Hepatocyte (in vitro differentiated cells): ENCODE measurements at regions not wholly inside any gene's neighbourhood (a gene's known extent, or its start where the extent isn't known, plus 50 kb on each side); places are given as distances from the start of the nearest gene placed in this dataset.

Experiments
- DNase-seq: peaks from one replicate; pipeline ENCODE4 v3.0.0-alpha.2; 2016; ENCODE audit warnings: low spot score
- H2AFZ ChIP-seq: fragments of 200-600 bp; sonication (generic); 2 replicates; pipeline ENCODE4 v1.6.0; 2016; ENCODE audit warnings: antibody characterized with exemption, mild to moderate bottlenecking
- H3K27ac ChIP-seq: fragments of 200-600 bp; sonication (generic); 2 replicates; pipeline ENCODE4 v1.5.1; 2016; ENCODE audit warnings: mild to moderate bottlenecking
- H3K27me3 ChIP-seq: fragments of 200-600 bp; sonication (generic); 2 replicates; pipeline ENCODE4 v1.6.1; 2016
- H3K36me3 ChIP-seq: fragments of 200-600 bp; sonication (generic); replicated peaks from 2 replicates; pipeline ENCODE4 v1.5.1; 2016; ENCODE audit warnings: low read depth; ENCODE audit not compliant: insufficient read depth
- H3K4me1 ChIP-seq: fragments of 200-600 bp; sonication (generic); 2 replicates; pipeline ENCODE4 v1.5.1; 2016; ENCODE audit warnings: mild to moderate bottlenecking, moderate library complexity; ENCODE audit not compliant: insufficient read depth
- H3K4me2 ChIP-seq: fragments of 200-600 bp; sonication (generic); 2 replicates; pipeline ENCODE4 v1.6.0; 2016
- H3K4me3 ChIP-seq: fragments of 200-600 bp; sonication (generic); 2 replicates; pipeline ENCODE4 v1.5.1; 2016; ENCODE audit warnings: mild to moderate bottlenecking
- H3K79me2 ChIP-seq: fragments of 200-600 bp; sonication (generic); 2 replicates; pipeline ENCODE4 v1.6.0; 2017; ENCODE audit warnings: mild to moderate bottlenecking
- H3K9me2 ChIP-seq: fragments of 200-600 bp; sonication (generic); replicated peaks from 2 replicates; pipeline ENCODE4 v1.6.0; 2017; ENCODE audit warnings: mild to moderate bottlenecking; ENCODE audit not compliant: insufficient read depth
- H3K9me3 ChIP-seq: fragments of 200-600 bp; sonication (generic); 2 replicates; pipeline ENCODE4 v1.5.1; 2016; ENCODE audit warnings: low read depth, mild to moderate bottlenecking
- H4K20me1 ChIP-seq: fragments of 200-600 bp; sonication (generic); 2 replicates; pipeline ENCODE4 v1.6.0; 2016; ENCODE audit warnings: mild to moderate bottlenecking; ENCODE audit not compliant: insufficient read depth, poor library complexity, severe bottlenecking
- CTCF ChIP-seq: fragments of 200-600 bp; sonication (generic); IDR thresholded peaks from 2 replicates; pipeline ENCODE4 v1.5.1; 2016; ENCODE audit warnings: antibody characterized with exemption, mild to moderate bottlenecking; ENCODE audit not compliant: poor library complexity
- EZH2 ChIP-seq: fragments of 200-600 bp; sonication (generic); IDR thresholded peaks from 2 replicates; pipeline ENCODE4 v1.6.1; 2016; ENCODE audit warnings: antibody characterized with exemption, mild to moderate bottlenecking, borderline replicate concordance
- EZH2phosphoT487 ChIP-seq: fragments of 200-600 bp; sonication (generic); IDR thresholded peaks from one replicate; pipeline ENCODE4 v1.6.1; 2018; ENCODE audit warnings: antibody characterized with exemption, mild to moderate bottlenecking, low read depth, moderate library complexity; ENCODE audit not compliant: unreplicated experiment, severe bottlenecking
- WGBS: methylation state at CpG from one replicate; pipeline ENCODE4 v1.1.6; 2016; ENCODE audit warnings: low lambda C conversion rate; ENCODE audit errors: missing lambda C conversion rate; 5-methylcytosine and 5-hydroxymethylcytosine counted together

- Histone ChIP-seq H2AFZ (no peak overlapping the region), H3K36me3 (no peaks in the 10 kb centered on the region), H3K9me3 (no peaks in the 10 kb centered on the region), H3K4me2 (no peak overlapping the region), H3K9me2 (no peaks in the 10 kb centered on the region), H4K20me1 (no peaks in the 10 kb centered on the region), H3K79me2 (no peaks in the 10 kb centered on the region), H3K27me3 (no peaks in the 10 kb centered on the region), H3K4me3 (no peak overlapping the region), H3K27ac (no peak overlapping the region), H3K4me1 (no peaks in the 10 kb centered on the region)
- 71% methylated on average over 2 of the region's 2 CpGs for WGBS
- no peak for TF ChIP-seq EZH2phosphoT487
- no peak for TF ChIP-seq CTCF
- no peak for TF ChIP-seq EZH2
- no peak for DNase-seq
These were observed 246.4 kb downstream of the ZNF674 start for GRCh38 chrX:46298821-46299220.

GRCh38 chrX:46295963-46296362 lies 249.3 kb downstream of the ZNF674 start:
- H3K9me2 ChIP-seq = no peaks in the 10 kb centered on the region
- TF ChIP-seq EZH2phosphoT487 (no peak), CTCF (no peak), EZH2 (no peak)
- H3K36me3 ChIP-seq = no peaks in the 10 kb centered on the region
- H3K4me3 ChIP-seq = no peak overlapping the region
- no peaks in the 10 kb centered on the region for H3K9me3 ChIP-seq
- no peak overlapping the region for H2AFZ ChIP-seq
- no peak overlapping the region for H3K4me2 ChIP-seq
- H3K27me3 ChIP-seq = no peaks in the 10 kb centered on the region
- no peaks in the 10 kb centered on the region for H3K4me1 ChIP-seq
- no peaks in the 10 kb centered on the region for H3K79me2 ChIP-seq
- no peak for DNase-seq
- no peaks in the 10 kb centered on the region for H4K20me1 ChIP-seq
- H3K27ac ChIP-seq = no peak overlapping the region

GRCh38 chrX:46294234-46294633 lies 251.0 kb downstream of the ZNF674 start:
- DNase-seq = no peak
- Histone ChIP-seq H3K9me2 (no peaks in the 10 kb centered on the region), H4K20me1 (no peaks in the 10 kb centered on the region), H2AFZ (no peak overlapping the region), H3K27me3 (no peaks in the 10 kb centered on the region), H3K4me3 (no peak overlapping the region), H3K4me2 (no peak overlapping the region), H3K4me1 (no peaks in the 10 kb centered on the region), H3K9me3 (no peaks in the 10 kb centered on the region), H3K79me2 (no peaks in the 10 kb centered on the region), H3K27ac (no peak overlapping the region), H3K36me3 (no peaks in the 10 kb centered on the region)
- no peak for TF ChIP-seq EZH2phosphoT487
- TF ChIP-seq EZH2 = no peak

- DNase-seq = no peak
- Histone ChIP-seq H3K4me3 (no peak overlapping the region), H3K9me2 (no peaks in the 10 kb centered on the region), H3K36me3 (no peaks in the 10 kb centered on the region), H3K4me1 (no peaks in the 10 kb centered on the region), H3K9me3 (no peaks in the 10 kb centered on the region), H2AFZ (no peak overlapping the region), H4K20me1 (no peaks in the 10 kb centered on the region), H3K79me2 (no peaks in the 10 kb centered on the region), H3K27me3 (no peaks in the 10 kb centered on the region), H3K4me2 (no peak overlapping the region), H3K27ac (no peak overlapping the region)
- TF ChIP-seq EZH2 (no peak), CTCF (no peak), EZH2phosphoT487 (no peak)
- 68% methylated on average over 3 of the region's 3 CpGs for WGBS
These were observed 265.3 kb downstream of the ZNF674 start for GRCh38 chrX:46279925-46280313.
